Anterior cingulate cortex (tissue), 58 donors: ENCODE measurements at regions not wholly inside any gene's neighbourhood (a gene's known extent, or its start where the extent isn't known, plus 50 kb on each side); places are given as distances from the start of the nearest gene placed in this dataset.
A peak's percentile ranks its signal among the peaks of the same experiment; 100 is the strongest.
"Not testable (repeated sequence)": the region's sequence is repeated elsewhere in the genome, so short reads cannot be mapped to it uniquely, and the experiment has no call there.

ENCODE experiments used
- DNase-seq, 58 donors: peaks; one replicate each; lab custom pipeline; 2025; lab: John Stamatoyannopoulos, UW

GRCh38 chr20:29410806-29411457 lies 1846.5 kb upstream of the DEFB115 start:
- no peak for DNase-seq

- peak in 1 of 58 donors; percentile 11 for DNase-seq
Measured at GRCh38 chr20:29411458-29411820, 1846.0 kb upstream of the DEFB115 start.

DNA sequence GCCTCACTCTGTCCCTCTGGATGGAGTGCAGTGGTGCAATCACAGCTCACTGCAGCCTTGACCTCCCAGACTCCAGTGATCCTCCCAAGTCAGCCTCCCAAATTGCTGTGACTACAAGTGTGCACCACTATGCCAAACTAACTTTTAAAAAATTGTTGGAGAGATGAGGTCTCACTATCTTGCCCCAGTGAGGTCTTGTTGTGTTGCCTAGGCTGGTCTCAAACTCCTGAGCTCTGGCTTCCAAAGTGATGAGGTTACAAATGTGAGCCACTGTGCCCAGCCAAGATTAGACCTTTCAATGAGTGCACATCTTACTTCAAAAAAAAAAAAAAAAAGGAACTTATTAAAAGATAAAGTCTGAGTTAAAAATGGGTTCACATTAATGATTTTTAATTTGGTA lies 1838.1 kb upstream of the DEFB115 start:
- no peak for DNase-seq

- DNase-seq: no peak
Measured at GRCh38 chr20:29427201-29428060, 1830.0 kb upstream of the DEFB115 start.

GRCh38 chr20:29430531-29430930 lies 1826.9 kb upstream of the DEFB115 start:
- no peak for DNase-seq

GRCh38 chr20:29440721-29441120 lies 1816.7 kb upstream of the DEFB115 start:
- DNase-seq: not testable (repeated sequence)

DNA sequence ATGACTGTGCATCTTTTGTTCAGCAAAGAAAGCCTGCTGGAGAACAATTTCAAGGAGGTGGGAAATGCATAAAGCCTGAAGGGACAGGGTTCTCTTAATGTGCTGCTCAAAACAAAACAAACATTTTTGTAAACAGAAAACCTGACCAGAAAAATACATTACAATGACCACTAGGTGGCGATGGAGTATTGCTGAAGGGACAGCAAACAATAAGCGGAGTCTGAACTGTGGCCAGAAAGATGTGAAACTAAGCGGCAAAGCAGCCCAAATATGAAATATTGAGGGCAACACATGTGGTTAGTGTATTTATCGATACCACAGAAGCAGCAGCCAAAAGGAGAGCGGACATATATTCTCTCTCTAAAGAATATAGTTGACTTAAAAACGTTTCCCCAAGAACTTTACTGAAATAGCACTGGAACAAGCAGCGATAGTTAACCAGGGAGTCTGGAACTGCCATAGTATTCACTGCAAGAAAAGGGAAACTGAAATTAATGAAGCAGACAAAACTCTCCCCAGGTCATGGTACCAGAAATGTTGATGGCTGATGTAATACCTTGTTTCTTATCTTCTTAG lies 1814.2 kb upstream of the DEFB115 start:
- DNase-seq: peak in 10 of 58 donors; percentile 1 to 64 (median 11)

DNA sequence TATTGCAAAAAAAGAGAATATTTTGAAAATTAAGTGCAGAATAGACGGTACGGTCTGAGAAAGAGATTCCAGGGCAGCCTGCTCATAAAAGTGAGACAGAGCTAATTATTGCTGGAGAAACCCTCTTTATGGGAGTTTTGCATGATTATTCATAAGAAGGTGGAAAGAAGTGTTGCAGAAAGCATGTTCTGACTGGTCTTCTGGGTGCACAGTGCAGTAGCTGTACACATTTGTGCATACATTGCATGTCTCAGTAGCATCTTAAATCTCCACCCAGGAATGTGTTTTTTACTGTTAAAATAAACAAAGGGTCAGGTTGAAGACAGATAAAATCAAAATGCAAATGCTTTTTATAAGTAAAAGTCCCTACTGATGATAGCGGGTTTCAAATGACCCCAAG lies 1813.6 kb upstream of the DEFB115 start:
- DNase-seq: no peak

- DNase-seq: peak in 34 of 58 donors; percentile 1 to 91 (median 48)
Measured at GRCh38 chr20:29445050-29445907, 1812.2 kb upstream of the DEFB115 start.

DNA sequence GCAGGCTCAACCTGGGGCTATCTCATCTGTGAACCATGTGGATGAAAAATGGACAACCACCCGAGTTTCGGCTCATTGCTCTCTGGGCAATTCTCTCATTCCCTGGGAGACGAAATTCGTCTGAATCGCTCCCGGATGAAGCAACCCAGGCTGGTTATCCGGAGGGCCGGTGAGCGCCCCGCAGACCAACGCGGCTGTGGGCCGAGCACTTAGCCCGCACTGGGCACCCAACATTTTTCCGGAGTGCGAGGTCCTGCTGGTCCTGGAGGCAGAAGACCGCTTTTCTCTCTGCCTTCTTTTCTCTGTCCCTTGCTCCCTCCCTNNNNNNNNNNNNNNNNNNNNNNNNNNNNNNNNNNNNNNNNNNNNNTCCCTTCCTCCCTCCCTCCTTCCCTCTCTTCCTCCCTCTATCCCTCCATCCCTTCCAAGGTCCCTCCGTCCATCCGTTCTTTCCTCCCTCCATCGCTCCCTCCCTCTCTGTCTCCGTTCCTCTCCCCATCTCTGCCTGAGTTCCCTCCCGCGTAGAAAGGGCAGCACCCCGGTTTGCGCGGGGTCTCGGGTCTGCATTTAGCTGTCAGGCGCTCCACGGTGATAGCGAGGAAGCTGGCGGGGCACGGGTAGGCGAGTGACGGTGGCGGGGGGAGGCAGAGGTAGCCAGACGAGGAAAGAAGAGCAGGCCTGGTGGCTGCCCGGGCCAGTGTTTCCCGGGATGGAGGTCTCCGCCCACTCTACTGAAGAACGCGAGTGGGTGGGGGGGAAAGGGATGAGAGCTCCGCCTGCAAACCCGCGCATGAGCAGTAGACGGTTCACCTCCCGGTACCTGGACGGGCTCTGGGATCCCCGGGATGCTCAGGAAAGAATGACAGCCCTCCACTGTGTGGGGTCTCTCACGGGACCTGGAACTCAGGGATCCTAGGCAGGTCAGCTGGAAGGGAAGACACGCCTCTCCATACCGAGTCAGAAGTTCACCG lies 1809.7 kb upstream of the DEFB115 start:
- DNase-seq: not testable (repeated sequence)

DNA sequence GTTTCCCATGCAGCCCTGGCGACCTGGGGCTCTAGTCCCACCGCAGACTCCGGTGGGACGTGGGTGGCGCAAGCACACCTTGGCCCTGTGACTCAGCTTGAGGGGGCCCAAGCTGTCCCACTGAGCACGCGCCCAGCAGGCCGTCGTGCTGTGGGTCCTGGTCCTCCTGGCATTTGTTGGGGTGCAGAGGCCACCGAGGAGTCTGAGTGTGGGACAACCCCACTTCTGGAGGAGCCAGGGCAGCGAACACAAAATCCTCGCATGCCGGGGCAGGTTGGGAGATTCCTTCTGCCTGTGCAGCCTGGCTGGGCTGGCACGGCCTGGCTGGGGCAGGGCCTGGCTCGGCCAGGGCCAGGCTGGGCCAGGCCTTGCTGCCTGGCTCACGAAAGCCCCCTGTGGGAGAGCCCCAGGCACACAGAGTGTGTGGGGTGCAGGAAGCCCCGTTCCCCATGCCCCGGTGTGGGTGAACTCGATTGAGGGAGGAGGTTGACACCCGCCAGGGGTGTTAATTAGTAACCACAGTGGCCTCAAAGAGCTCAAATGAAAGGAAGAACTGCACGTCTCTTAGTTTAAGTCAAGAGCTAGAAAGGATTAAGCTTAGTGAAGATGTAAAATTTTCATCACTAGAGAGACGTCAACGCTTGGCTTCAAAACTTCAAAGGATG lies 1808.5 kb upstream of the DEFB115 start:
- DNase-seq: no peak

- no peak for DNase-seq
Measured at GRCh38 chr20:29452186-29452585, 1805.3 kb upstream of the DEFB115 start.

DNA sequence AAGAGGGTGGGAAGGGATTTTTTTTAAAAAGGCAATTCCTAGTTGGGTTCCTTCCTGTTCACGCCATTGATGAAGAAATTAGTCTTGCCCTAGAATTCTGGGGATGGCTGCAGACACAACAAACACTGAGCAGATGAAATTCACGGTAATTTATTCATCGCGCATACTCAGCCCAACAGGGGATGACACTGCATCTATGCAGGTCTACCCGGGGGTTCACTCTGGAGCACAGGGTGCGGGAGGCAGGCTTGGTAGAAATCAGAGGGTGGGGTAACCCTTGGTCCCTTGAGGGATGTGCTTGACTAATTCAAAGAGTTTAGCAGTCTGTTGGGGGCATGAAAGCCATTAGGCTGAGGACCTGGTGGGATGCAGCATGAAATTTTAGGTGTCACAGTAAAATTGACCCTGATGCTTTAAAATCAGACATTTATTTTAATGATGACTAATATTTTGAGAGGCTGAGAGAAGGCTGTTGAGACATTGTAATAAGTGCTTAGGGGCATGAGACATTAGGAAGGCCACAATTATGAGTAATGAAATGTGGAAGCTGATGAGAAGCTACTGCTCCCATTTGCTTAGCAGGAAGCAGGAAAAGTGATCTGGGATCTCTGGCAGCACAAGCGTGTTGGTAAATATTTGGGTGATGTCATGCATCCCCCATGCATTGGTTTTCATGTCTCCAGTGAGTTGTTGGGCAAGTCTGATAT lies 1800.3 kb upstream of the DEFB115 start:
- DNase-seq: not testable (repeated sequence)

- no peak for DNase-seq
Measured at GRCh38 chr20:29472606-29473005, 1784.9 kb upstream of the DEFB115 start.

GRCh38 chr20:29492840-29493239 lies 1764.6 kb upstream of the DEFB115 start:
- not testable (repeated sequence) for DNase-seq

GRCh38 chr20:29496767-29497166 lies 1760.7 kb upstream of the DEFB115 start:
- DNase-seq: not testable (repeated sequence)

DNA sequence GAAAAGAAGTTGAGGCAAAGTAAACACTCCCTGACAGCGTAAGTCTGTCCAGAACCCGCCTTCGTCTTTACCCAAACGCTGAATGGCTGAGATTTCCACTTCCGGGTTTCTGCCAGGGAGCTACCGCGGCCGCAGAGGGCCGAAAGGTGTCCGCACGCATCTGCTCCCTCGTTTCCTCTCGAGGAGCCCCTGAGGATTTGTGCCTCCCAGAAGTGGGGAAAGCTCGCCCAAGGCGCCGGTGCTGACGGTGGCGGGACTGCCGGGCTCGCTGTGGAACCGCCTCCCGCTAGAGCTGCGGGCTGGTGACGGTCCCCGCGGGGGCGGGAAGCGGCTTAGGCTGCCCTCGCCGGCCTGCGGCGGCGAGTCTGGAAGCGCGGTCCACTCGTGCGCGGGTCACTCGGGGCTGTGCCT lies 1760.2 kb upstream of the DEFB115 start:
- peak in 9 of 58 donors; percentile 1 to 69 (median 19) for DNase-seq

DNA sequence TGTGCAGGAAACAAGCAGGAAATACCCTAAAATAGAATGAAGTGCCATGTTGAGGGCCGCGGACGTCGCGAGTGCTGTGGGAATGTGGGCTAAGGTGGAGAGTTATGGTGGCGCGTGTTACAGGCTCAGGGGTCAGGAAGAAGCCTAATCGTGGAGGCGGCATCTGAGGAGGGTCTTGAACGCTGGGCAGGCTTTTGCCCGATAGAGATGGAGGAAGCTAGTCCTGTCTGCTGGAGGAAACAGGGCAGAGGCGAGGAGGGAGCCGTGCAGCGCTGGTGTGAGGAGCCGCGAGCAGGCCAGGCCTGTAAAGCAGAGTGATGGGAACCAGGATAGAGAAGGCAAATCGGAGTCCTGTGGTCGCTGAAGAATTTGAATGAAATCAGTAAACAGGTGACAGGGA lies 1759.8 kb upstream of the DEFB115 start:
- peak in 3 of 58 donors; percentile 0 to 17 (median 2) for DNase-seq
